ENCODE measurements at regions not wholly inside any gene's neighbourhood (a gene's known extent, or its start where the extent isn't known, plus 50 kb on each side); places are given as distances from the start of the nearest gene placed in this dataset.

DNA sequence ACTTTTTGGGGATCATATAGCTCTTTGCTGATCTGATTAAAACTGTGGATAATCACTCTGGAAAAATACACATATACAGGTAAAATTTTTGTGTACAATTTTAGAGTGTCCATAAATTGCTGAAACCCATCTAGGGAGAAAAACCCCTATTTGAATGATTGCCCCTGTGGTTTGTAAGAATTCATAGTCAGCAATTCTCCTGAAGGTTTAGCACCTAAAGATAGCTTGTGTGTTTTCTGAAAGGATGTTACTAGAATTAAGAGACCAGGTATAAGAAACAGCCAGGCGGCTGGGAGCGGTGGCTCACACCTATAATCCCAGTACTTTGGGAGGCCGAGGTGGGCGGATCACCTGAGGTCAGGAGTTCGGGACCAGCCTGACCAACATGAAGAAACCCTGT, 106.8 kb upstream of the RAP2B start:
- TF ChIP-seq, protein P1, sequence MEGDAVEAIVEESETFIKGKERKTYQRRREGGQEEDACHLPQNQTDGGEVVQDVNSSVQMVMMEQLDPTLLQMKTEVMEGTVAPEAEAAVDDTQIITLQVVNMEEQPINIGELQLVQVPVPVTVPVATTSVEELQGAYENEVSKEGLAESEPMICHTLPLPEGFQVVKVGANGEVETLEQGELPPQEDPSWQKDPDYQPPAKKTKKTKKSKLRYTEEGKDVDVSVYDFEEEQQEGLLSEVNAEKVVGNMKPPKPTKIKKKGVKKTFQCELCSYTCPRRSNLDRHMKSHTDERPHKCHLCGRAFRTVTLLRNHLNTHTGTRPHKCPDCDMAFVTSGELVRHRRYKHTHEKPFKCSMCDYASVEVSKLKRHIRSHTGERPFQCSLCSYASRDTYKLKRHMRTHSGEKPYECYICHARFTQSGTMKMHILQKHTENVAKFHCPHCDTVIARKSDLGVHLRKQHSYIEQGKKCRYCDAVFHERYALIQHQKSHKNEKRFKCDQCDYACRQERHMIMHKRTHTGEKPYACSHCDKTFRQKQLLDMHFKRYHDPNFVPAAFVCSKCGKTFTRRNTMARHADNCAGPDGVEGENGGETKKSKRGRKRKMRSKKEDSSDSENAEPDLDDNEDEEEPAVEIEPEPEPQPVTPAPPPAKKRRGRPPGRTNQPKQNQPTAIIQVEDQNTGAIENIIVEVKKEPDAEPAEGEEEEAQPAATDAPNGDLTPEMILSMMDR (IDR thresholded peaks at IDR 0.05): no peak
- TF ChIP-seq EP300 (IDR thresholded peaks at IDR 0.05): no peak
- TF ChIP-seq POLR2A (IDR thresholded peaks at IDR 0.05): no peak
- no peak for TF ChIP-seq POLR2AphosphoS5 (IDR thresholded peaks at IDR 0.05)
